Ovary (tissue), 3 donors: ENCODE measurements at regions not wholly inside any gene's neighbourhood (a gene's known extent, or its start where the extent isn't known, plus 50 kb on each side); places are given as distances from the start of the nearest gene placed in this dataset.

ENCODE experiments used
- CTCF ChIP-seq, 3 donors: fragments of 450-650 bp in 2 of 3; fragments of 200-600 bp in 1 of 3; IDR thresholded peaks; one replicate each; pipeline versions ENCODE4 v1.5.1 to v1.8.0; 2016 to 2022; ENCODE audit warnings: antibody characterized with exemption in 3 of 3, mild to moderate bottlenecking in 1 of 3
- EP300 ChIP-seq: sonication (generic); formaldehyde crosslinking; IDR thresholded peaks from one replicate; pipeline ENCODE4 v1.6.1; 2017; ENCODE audit warnings: antibody characterized with exemption
- POLR2A ChIP-seq: fragments of 450-650 bp; IDR thresholded peaks from one replicate; pipeline ENCODE4 v1.6.1; 2017; ENCODE audit warnings: antibody characterized with exemption, mild to moderate bottlenecking, moderate library complexity
- donor health status: DM: no; HTN: no; CAD: no.

- TF ChIP-seq POLR2A (no peak), CTCF (IDR thresholded peaks at IDR 0.05) (no peak), EP300 (no peak)
These were observed 1684.4 kb upstream of the B3GALT2 start for GRCh38 chr1:194870860-194871259.
